ENCODE measurements at regions not wholly inside any gene's neighbourhood (a gene's known extent, or its start where the extent isn't known, plus 50 kb on each side); places are given as distances from the start of the nearest gene placed in this dataset.

- TF ChIP-seq POLR2A (IDR thresholded peaks at IDR 0.05) (no peak), CTCF (IDR thresholded peaks at IDR 0.05) (no peak)
Measured at GRCh38 chr1:187876775-187877174, 1048.0 kb downstream of the PLA2G4A start.

Data from body of pancreas (tissue), 4 donors.